ENCODE measurements at regions not wholly inside any gene's neighbourhood (a gene's known extent, or its start where the extent isn't known, plus 50 kb on each side); places are given as distances from the start of the nearest gene placed in this dataset.

DNA sequence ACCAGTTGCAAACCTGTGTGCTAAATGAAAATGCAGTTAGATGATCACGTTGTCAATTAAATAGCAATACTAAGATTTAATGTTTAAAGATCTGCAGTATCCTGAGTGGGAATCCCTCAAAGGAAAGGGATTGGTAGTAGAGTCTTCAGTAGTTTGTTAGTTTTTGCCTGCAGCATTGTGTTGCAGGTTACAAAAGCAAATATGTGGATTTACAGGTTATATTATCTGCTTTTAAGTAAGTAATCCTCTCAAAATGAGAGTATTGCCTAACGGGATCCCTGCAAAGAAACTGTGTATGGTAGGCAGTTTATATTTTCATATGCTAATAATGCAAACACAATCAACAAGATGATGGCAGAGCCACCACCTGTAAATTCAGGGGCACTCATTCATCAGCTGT is 72.2 kb upstream of the OSBPL8 start:
- TF ChIP-seq, protein P1, sequence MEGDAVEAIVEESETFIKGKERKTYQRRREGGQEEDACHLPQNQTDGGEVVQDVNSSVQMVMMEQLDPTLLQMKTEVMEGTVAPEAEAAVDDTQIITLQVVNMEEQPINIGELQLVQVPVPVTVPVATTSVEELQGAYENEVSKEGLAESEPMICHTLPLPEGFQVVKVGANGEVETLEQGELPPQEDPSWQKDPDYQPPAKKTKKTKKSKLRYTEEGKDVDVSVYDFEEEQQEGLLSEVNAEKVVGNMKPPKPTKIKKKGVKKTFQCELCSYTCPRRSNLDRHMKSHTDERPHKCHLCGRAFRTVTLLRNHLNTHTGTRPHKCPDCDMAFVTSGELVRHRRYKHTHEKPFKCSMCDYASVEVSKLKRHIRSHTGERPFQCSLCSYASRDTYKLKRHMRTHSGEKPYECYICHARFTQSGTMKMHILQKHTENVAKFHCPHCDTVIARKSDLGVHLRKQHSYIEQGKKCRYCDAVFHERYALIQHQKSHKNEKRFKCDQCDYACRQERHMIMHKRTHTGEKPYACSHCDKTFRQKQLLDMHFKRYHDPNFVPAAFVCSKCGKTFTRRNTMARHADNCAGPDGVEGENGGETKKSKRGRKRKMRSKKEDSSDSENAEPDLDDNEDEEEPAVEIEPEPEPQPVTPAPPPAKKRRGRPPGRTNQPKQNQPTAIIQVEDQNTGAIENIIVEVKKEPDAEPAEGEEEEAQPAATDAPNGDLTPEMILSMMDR (IDR thresholded peaks at IDR 0.05), result no peak
- no peak for TF ChIP-seq POLR2A (IDR thresholded peaks at IDR 0.05)

Measured in lower leg skin (tissue), 3 donors.